ENCODE measurements at regions not wholly inside any gene's neighbourhood (a gene's known extent, or its start where the extent isn't known, plus 50 kb on each side); places are given as distances from the start of the nearest gene placed in this dataset.

DNA sequence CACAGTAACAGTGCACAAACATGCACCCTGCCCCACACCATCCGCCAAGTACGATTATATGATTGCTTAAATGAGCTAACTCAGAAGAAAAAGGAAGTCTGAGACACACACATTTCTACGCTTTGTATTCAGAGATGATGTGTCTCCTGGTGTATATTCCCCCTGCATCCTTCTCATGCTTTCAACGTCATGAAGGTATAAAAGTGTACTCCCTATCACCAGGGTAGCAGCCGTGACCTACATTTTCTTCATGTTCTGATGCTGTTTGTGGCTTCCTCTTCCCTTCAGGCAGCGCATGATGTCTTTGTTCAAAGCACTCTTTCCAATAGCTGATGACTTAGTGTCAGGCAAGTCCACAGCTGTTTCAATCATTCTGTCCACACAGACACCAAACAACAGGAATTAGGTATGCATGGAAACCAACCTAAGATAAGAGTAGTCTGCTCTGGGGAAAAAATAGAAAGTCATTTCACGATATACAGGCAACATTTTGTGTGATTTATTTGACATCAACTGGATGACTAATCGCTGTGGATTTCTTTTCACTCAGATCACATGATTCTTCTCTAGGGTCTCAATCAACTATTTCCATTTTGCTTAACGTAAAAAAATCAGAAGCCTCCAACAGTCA lies 269.4 kb upstream of the PTGER4 start:
- peak overlapping the region; percentile 83 to 96 (median 87) for H3K27ac ChIP-seq
- H3K27me3 ChIP-seq, result no peaks in the 10 kb centered on the region
- H3K4me1 ChIP-seq, result peaks cover 59 to 88% (median 75%) of the 10 kb centered on the region in 10 experiments
- H3K36me3 ChIP-seq, result no peaks in the 10 kb centered on the region
- H4K20me1 ChIP-seq, result no peaks in the 10 kb centered on the region
- H3K9ac ChIP-seq, result peak overlapping the region; percentile 64 to 76 (median 70); a peak in 21 of 22 replicates
- H3K9me3 ChIP-seq (replicated peaks in 1 of 11), result peaks cover 6 to 36% (median 26%) of the 10 kb centered on the region in 11 experiments; a peak in 21 of 22 replicates
- no peak; a peak in 1 of 22 replicates for TF ChIP-seq Cebpa-rat (IDR thresholded peaks at IDR 0.05)
- H3K4me2 ChIP-seq, result peak overlapping the region; percentile 67 to 87 (median 79)
- peak overlapping the region in 9 of 10 experiments; percentile 1 to 43 (median 9); a peak in 8 of 20 replicates for H3K4me3 ChIP-seq

DNA sequence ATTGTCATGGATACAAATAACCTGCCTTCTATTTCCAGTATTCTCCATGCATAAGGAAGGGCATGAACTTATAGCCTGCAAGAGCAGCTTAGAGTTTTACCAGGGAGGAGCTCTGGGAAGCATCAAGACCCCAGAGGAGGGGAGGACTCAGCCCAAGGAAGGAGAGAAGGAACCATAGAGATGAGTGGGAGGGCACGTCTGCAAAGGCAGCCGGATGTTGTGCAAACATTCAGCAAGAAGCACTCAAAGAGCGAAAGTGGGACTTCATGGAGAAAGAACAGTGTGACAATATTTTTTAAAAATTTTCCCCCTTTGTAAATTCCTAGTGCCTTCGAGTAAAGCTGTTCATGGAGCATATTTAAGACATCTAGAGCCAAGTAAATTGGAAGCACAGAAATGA lies 270.1 kb upstream of the PTGER4 start:
- H3K27me3 ChIP-seq, result no peaks in the 10 kb centered on the region
- peak overlapping the region in 7 of 10 experiments; percentile 1 to 43 (median 9); a peak in 11 of 20 replicates for H3K4me3 ChIP-seq
- H3K4me2 ChIP-seq, result peak overlapping the region; percentile 67 to 87 (median 79)
- H3K9ac ChIP-seq, result peak overlapping the region; percentile 64 to 76 (median 70); a peak in 21 of 22 replicates
- H3K9me3 ChIP-seq (replicated peaks in 1 of 11), result peaks cover 6 to 36% (median 26%) of the 10 kb centered on the region in 11 experiments; a peak in 21 of 22 replicates
- H3K27ac ChIP-seq, result peak overlapping the region; percentile 83 to 96 (median 87)
- no peaks in the 10 kb centered on the region for H3K36me3 ChIP-seq
- H3K4me1 ChIP-seq, result peaks cover 66 to 96% (median 82%) of the 10 kb centered on the region in 10 experiments
- no peaks in the 10 kb centered on the region for H4K20me1 ChIP-seq
- peak; percentile 23 to 82 (median 72); a peak in 11 of 22 replicates for TF ChIP-seq Cebpa-rat (IDR thresholded peaks at IDR 0.05)

DNA sequence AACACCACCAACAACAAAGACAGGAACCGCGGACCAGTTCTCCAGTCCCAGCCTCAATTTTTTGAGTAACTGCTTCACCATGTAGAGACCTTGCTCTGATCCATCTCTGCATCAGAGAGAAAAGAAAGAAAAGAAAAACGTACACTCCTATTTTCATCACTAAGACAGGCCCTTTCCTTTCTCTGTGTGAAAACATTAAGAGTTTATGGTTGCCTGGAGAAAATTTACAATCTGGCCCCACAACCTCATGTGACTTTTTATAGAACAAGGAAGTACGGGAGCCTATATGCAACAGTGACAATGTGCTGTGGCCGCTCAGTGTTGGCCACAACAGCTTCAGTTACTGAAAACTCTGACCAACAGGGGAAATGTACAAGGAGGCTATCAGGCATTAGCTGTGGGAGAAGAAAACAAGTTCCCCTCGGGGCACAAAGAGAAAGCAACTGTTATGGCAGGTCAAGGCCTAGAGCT lies 272.9 kb upstream of the PTGER4 start:
- Histone ChIP-seq H3K9me3 (replicated peaks in 1 of 11) (peaks cover 6 to 26% (median 18%) of the 10 kb centered on the region in 11 experiments; a peak in 21 of 22 replicates), H3K4me1 (peaks cover 64 to 99% (median 78%) of the 10 kb centered on the region in 10 experiments), H3K36me3 (no peaks in the 10 kb centered on the region), H3K4me3 (0 out of 20 replicates have a peak overlapping the region, but pooled peaks of 1 of the 10 experiments have one; percentile 12), H3K27me3 (no peaks in the 10 kb centered on the region), H3K27ac (peak overlapping the region; percentile 74 to 96 (median 87)), H3K4me2 (peak overlapping the region; percentile 42 to 82 (median 65)), H3K9ac (peak overlapping the region; percentile 17 to 82 (median 51); a peak in 17 of 22 replicates), H4K20me1 (no peaks in the 10 kb centered on the region)
- no peak for TF ChIP-seq Cebpa-rat (IDR thresholded peaks at IDR 0.05)

GRCh38 chr5:40405996-40406740 lies 273.5 kb upstream of the PTGER4 start:
- Histone ChIP-seq H4K20me1 (no peaks in the 10 kb centered on the region), H3K27ac (peak overlapping the region; percentile 74 to 96 (median 87)), H3K4me2 (peak overlapping the region; percentile 42 to 82 (median 65)), H3K36me3 (no peaks in the 10 kb centered on the region), H3K9ac (peak overlapping the region in 10 of 11 experiments; percentile 17 to 82 (median 51); a peak in 14 of 22 replicates), H3K9me3 (replicated peaks in 1 of 11) (peaks cover 6 to 22% (median 17%) of the 10 kb centered on the region in 11 experiments; a peak in 16 of 22 replicates), H3K4me1 (peaks cover 58 to 99% (median 76%) of the 10 kb centered on the region in 10 experiments), H3K27me3 (no peaks in the 10 kb centered on the region), H3K4me3 (no peak overlapping the region)
- TF ChIP-seq Cebpa-rat (IDR thresholded peaks at IDR 0.05), result no peak

DNA sequence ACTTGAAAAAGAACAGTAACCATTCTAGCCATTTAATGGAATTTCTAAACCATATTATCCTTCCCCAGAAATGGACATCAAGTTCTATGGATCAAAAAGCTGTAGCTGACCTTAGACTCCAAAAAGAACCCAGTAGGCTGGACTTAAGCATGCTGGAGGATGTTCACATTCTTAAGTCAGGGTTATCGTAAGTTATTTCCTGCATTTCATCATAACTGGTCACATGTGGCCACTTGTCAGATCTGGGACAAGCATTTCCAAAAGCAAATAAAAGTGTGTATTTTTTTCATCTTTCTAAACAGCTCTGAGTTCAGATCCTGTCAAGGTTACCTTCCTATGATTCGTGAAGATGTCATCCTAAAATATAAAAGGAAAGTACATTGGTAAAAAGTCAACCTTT lies 274.5 kb upstream of the PTGER4 start:
- Histone ChIP-seq H4K20me1 (no peaks in the 10 kb centered on the region), H3K4me1 (peaks cover 49 to 95% (median 67%) of the 10 kb centered on the region in 10 experiments), H3K9me3 (replicated peaks in 1 of 11) (peaks cover 6 to 22% (median 17%) of the 10 kb centered on the region in 11 experiments; a peak in 16 of 22 replicates), H3K4me2 (peak overlapping the region in 10 of 11 experiments; percentile 17 to 82 (median 60); a peak in 17 of 22 replicates), H3K27me3 (no peaks in the 10 kb centered on the region), H3K4me3 (no peak overlapping the region), H3K27ac (peak overlapping the region in 10 of 11 experiments; percentile 25 to 96 (median 88); a peak in 17 of 22 replicates), H3K9ac (peak overlapping the region in 3 of 11 experiments; percentile 42 to 82 (median 75); a peak in 5 of 22 replicates), H3K36me3 (no peaks in the 10 kb centered on the region)
- no peak for TF ChIP-seq Cebpa-rat (IDR thresholded peaks at IDR 0.05)

GRCh38 chr5:40404613-40405012 lies 275.1 kb upstream of the PTGER4 start:
- H3K4me1 ChIP-seq, result peaks cover 43 to 89% (median 61%) of the 10 kb centered on the region in 10 experiments
- H3K27me3 ChIP-seq, result no peaks in the 10 kb centered on the region
- H3K9me3 ChIP-seq (replicated peaks in 1 of 11), result peaks cover 6 to 22% (median 17%) of the 10 kb centered on the region in 11 experiments; a peak in 16 of 22 replicates
- H3K4me3 ChIP-seq, result no peak overlapping the region
- H3K36me3 ChIP-seq, result no peaks in the 10 kb centered on the region
- H3K9ac ChIP-seq, result peak overlapping the region in 1 of 11 experiments; percentile 39; a peak in 1 of 22 replicates
- H4K20me1 ChIP-seq, result no peaks in the 10 kb centered on the region
- peak overlapping the region in 10 of 11 experiments; percentile 16 to 96 (median 88); a peak in 14 of 22 replicates for H3K27ac ChIP-seq
- no peak for TF ChIP-seq Cebpa-rat (IDR thresholded peaks at IDR 0.05)
- peak overlapping the region; percentile 14 to 82 (median 54); a peak in 18 of 22 replicates for H3K4me2 ChIP-seq

- H3K4me2 ChIP-seq, result peak overlapping the region in 6 of 11 experiments; percentile 14 to 74 (median 40); a peak in 11 of 22 replicates
- no peak overlapping the region for H3K4me3 ChIP-seq
- no peaks in the 10 kb centered on the region for H4K20me1 ChIP-seq
- H3K9ac ChIP-seq, result peak overlapping the region in 1 of 11 experiments; percentile 13; a peak in 1 of 22 replicates
- no peaks in the 10 kb centered on the region for H3K36me3 ChIP-seq
- H3K4me1 ChIP-seq, result peaks cover 28 to 67% (median 35%) of the 10 kb centered on the region in 10 experiments
- no peak for TF ChIP-seq Cebpa-rat (IDR thresholded peaks at IDR 0.05)
- peaks cover 0 to 9% (median 0%) of the 10 kb centered on the region in 11 experiments; a peak in 6 of 22 replicates for H3K9me3 ChIP-seq (replicated peaks in 1 of 11)
- H3K27ac ChIP-seq, result peak overlapping the region in 4 of 11 experiments; percentile 25 to 60 (median 50); a peak in 8 of 22 replicates
- no peaks in the 10 kb centered on the region for H3K27me3 ChIP-seq
These were observed 277.7 kb upstream of the PTGER4 start for GRCh38 chr5:40402007-40402364.

DNA sequence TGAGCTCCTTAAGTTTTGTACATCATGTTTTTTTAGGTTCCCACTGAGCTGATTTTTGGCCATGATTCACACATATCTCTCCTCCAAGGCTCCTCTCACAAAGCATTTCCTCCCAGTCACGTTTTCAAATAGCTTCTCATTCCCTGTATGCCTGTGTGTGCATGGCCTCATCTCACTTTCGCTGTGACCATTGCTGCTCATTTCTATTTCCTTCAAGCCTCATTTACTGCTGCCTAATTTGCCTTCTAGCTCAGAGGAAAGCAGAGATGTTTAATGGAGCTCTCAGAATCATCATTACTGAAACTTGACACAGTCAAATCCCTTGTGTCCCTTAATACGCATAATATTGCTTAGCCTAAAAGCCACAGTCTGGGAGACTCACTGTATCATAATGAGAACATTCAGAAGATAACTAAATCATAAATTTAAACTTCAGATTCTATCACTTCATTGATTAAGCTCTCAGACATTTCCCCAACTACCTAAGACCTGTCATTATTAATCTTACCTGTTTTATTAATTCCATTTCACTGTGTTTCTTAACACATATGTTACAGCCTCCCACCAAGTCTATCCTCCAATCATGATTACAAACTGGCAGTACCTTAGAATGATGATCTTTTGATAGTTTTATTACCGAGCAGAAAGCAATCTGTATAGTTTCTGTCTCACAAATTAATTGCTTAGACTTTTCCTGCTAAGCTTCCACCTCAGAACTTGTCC lies 278.3 kb upstream of the PTGER4 start:
- peaks cover 22 to 61% (median 30%) of the 10 kb centered on the region in 10 experiments for H3K4me1 ChIP-seq
- peaks cover 0 to 9% (median 0%) of the 10 kb centered on the region in 11 experiments; a peak in 6 of 22 replicates for H3K9me3 ChIP-seq (replicated peaks in 1 of 11)
- peak overlapping the region in 2 of 11 experiments; percentile 13 to 20; a peak in 2 of 22 replicates for H3K9ac ChIP-seq
- TF ChIP-seq Cebpa-rat (IDR thresholded peaks at IDR 0.05), result no peak
- H3K4me3 ChIP-seq, result no peak overlapping the region
- peak overlapping the region in 6 of 11 experiments; percentile 14 to 74 (median 40); a peak in 11 of 22 replicates for H3K4me2 ChIP-seq
- no peaks in the 10 kb centered on the region for H3K36me3 ChIP-seq
- peak overlapping the region in 4 of 11 experiments; percentile 25 to 60 (median 50); a peak in 8 of 22 replicates for H3K27ac ChIP-seq
- no peaks in the 10 kb centered on the region for H3K27me3 ChIP-seq
- no peaks in the 10 kb centered on the region for H4K20me1 ChIP-seq

Data from BLaER1 treated with 17β-estradiol and CSF1 and Interleukin-3, amounts not matched to agents 10 nM and 100 nM (cell line).